ENCODE measurements at regions not wholly inside any gene's neighbourhood (a gene's known extent, or its start where the extent isn't known, plus 50 kb on each side); places are given as distances from the start of the nearest gene placed in this dataset.

DNA sequence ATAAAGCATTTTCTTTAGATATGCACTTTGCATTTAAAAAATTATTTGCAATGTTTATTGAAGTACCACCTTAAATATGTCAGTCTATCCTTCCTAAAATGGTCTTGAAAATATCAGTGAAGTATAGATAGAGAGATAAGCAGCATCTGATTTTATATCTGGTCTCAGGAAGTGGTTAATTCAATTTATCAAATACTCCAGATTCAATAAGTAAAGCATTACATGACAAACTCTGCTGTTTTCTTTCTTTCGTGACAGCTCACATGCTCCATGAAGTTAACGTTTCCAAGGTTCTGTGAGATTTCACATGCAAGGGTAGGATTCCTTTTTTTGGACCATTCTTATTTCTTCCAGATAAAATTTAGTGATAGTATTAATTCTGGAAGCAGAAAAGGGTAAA lies 775.4 kb upstream of the ROBO1 start:
- DNase-seq (ENCODE audit: low read depth in 2 of 3, low spot score in 2 of 3): no peak

DNA sequence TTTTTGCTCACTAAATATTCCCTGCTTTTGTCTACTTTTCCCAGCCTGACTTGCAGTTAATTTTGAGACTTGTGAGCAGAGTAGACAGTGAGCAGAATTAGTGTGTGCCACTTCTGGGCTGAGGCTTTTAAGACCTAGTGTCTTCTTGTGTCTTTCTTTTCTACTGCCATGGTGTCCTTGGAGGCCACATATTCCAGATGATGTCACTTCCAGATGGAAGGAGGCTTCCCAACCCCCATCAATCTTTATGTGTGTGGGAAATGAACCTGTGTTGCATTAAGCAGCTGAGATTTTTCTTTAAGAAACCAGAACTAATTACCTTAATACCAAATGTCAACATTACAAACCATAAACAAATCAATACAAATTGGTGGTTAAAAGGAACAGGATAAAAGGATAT lies 774.7 kb upstream of the ROBO1 start:
- DNase-seq (ENCODE audit: low read depth in 2 of 3, low spot score in 2 of 3): no peak

GRCh38 chr3:80537680-80538079 lies 769.9 kb upstream of the ROBO1 start:
- DNase-seq (ENCODE audit: low read depth in 2 of 3, low spot score in 2 of 3): no peak

DNA sequence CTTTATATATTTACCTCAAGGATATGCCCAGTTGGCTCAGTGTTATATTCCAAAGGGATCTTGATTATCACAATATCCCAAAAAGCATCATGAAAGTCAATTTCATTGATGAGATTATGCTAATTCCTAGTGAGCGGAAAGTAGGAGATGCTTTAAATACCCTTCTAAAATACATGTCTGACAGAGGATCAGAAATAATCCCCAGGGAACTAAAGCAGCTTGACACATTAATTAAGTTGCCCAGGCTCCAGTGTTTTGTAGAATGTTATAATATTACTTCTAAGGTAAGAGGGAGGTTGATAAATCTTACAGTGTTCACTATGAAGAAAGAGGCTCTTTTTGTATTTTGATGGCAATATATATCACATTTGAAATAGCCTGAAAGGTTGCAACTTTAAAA lies 767.5 kb upstream of the ROBO1 start:
- DNase-seq (ENCODE audit: low read depth in 2 of 3, low spot score in 2 of 3): no peak

DNA sequence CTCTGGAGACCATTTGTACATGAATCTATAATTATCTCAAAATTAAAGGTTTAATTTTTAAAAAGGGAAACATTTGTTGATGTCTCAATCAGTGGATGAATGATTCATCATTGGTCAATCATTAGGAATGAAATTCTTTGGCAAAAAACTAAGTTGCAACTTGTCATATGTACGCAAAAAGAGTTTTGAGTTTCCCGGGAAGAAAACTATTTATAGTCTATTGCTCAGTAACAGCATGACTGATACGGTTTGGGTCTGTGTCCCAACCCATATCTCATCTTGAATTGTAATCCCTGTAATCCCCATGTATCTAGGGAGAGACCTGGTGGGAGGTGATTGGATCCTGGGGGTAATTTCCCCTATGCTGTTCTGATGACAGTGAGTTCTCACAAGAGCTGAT lies 765.8 kb upstream of the ROBO1 start:
- no peak for DNase-seq (ENCODE audit: low read depth in 2 of 3, low spot score in 2 of 3)

GRCh38 chr3:80526153-80526552 lies 758.4 kb upstream of the ROBO1 start:
- DNase-seq (ENCODE audit: low read depth in 2 of 3, low spot score in 2 of 3): no peak

- DNase-seq (ENCODE audit: low read depth in 2 of 3, low spot score in 2 of 3): no peak
Observed at GRCh38 chr3:80521081-80521480, 753.3 kb upstream of the ROBO1 start.

GRCh38 chr3:80519436-80519835 lies 751.6 kb upstream of the ROBO1 start:
- DNase-seq (ENCODE audit: low read depth in 2 of 3, low spot score in 2 of 3): no peak

DNA sequence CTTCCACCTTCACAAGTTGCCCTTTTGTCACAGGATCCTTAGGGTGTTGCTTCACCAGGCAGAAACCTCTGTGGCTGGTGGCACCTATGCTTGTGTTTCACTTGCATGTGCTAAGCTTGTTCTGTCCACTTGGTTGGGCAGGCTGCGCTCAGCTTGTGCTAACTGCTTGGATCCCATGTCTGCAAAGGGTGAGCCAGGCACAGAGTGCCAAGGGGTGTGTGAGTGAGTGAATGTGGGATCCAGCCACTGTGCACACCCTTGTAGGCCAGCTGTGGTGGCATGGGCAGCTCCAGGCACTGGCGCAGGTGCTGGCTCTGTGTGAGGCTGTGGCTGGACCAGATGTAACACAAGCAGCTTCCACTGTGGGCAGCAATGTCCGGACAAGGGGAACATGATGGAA lies 728.7 kb upstream of the ROBO1 start:
- no peak for DNase-seq (ENCODE audit: low read depth in 2 of 3, low spot score in 2 of 3)

DNA sequence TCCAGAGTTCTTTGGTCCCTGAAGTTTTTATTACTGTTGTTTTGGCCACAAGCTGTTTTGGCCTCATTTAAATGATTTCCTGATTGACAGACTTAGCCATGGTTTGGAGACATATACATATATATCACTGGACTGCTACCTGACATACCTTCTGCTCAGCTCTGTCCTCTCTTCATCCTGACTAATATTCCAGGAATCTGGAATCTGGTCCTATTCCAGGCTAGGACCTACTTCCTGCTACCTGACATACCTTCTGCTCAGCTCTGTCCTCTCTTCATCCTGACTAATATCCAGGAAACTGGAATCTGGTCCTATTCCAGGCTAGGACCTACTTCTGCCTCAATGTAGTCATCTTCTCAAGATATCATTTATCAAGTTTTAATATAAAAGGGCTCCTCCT lies 724.4 kb upstream of the ROBO1 start:
- no peak for DNase-seq (ENCODE audit: low read depth in 2 of 3, low spot score in 2 of 3)

DNA sequence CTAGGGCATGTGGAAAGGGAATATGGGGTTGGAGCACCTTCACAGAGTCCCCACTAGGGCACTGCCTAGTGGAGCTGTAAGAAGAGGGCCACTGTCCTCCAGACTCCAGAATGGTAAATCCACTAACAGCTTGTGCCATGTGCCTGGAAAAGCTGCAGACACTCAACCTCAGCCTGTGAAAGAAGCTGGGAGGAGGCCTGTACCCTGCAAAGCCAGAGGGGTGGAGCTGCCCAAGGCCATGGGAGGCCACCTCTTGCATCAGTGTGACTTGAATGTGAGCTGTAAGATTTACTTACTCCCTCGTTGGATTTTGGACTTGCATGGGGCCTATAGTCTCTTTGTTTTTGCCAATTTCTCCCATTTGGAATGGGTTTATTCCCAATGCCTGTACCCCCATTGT lies 705.2 kb upstream of the ROBO1 start:
- no peak for DNase-seq (ENCODE audit: low read depth in 2 of 3, low spot score in 2 of 3)

GRCh38 chr3:80472459-80472858 lies 704.7 kb upstream of the ROBO1 start:
- DNase-seq (ENCODE audit: low read depth in 2 of 3, low spot score in 2 of 3): no peak

DNA sequence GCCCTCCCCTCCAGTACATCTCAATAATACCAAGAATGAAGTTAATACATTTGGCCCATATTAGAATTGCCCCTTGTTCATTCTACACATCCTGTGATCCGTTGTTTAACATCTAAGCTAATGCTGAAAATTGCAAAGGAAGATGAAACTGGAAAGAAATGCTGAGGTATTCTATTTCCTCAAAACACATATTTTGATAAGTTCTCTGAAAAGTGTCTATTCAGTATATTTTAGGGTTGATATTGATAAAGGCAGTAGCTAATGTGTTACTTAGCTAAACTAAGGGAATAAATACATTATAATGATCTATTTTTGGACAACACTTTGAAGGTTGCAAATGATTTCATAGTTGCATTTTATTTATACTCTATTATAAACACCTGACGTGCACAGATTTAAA lies 702.6 kb upstream of the ROBO1 start:
- no peak for DNase-seq (ENCODE audit: low read depth in 2 of 3, low spot score in 2 of 3)

- no peak for DNase-seq (ENCODE audit: low read depth in 2 of 3, low spot score in 2 of 3)
Observed at GRCh38 chr3:80465746-80466145, 697.9 kb upstream of the ROBO1 start.

- no peak for DNase-seq (ENCODE audit: low read depth in 2 of 3, low spot score in 2 of 3)
Observed at GRCh38 chr3:80451393-80451792, 683.6 kb upstream of the ROBO1 start.

DNA sequence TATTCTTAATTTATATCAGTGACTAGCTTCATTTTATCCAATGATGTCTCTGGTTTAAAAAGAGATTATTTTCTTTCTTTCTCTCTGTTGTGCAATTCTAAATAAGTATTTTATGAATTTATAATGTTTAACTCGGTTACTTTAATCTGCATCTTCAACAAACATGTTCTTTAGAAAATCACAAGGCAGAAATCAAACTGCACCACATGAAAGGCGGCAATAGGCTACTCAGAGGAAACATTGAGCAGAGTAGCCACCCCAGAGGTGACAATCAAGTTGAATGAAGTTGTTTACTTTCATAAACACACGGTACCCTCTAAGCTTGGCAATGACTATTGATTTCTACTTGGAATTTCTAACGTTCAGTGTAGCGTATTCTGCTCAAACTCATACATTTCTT lies 677.8 kb upstream of the ROBO1 start:
- DNase-seq (ENCODE audit: low read depth in 2 of 3, low spot score in 2 of 3): no peak

- no peak for DNase-seq (ENCODE audit: low read depth in 2 of 3, low spot score in 2 of 3)
Observed at GRCh38 chr3:80445053-80445452, 677.3 kb upstream of the ROBO1 start.

DNA sequence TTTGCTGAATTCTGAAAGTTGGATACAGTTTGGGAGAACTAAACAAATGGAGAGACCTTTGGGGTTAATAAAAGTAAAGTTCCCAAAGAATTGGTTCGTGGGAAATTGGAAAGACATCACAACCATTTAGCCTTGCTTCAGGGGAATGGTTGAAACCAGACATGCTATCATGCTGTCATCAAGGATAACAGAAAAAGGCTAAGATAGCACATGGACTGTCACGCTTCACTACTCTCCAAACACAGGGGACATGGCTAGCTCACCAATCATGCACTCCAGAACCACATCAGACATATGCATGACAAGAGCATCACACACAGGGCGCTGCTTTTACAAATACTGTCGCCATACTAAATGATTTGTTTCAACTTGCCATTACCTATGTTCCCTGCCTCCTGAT lies 671.7 kb upstream of the ROBO1 start:
- DNase-seq (ENCODE audit: low read depth in 2 of 3, low spot score in 2 of 3): no peak

- DNase-seq (ENCODE audit: low read depth in 2 of 3, low spot score in 2 of 3): no peak
Observed at GRCh38 chr3:80434366-80434765, 666.6 kb upstream of the ROBO1 start.

DNA sequence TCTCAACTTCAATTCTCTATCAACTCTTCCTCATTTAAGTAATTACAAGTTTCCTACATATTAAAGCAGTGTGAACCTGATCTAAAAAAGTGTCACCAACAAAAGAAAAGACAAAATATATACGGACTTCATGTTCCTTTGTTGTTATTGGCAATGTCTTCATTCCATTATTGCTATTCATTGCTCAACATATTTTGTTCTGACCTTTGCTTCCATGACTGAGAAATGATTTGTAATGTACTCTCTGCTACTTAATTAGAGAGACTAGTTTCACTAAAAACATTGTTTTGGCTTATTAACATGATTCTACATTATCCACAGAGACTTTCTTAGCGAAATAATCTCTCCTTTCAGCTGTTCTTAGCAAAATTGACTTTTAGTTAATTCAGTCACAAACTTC lies 657.2 kb upstream of the ROBO1 start:
- no peak for DNase-seq (ENCODE audit: low read depth in 2 of 3, low spot score in 2 of 3)

- no peak for DNase-seq (ENCODE audit: low read depth in 2 of 3, low spot score in 2 of 3)
Observed at GRCh38 chr3:80408030-80408721, 640.4 kb upstream of the ROBO1 start.

DNA sequence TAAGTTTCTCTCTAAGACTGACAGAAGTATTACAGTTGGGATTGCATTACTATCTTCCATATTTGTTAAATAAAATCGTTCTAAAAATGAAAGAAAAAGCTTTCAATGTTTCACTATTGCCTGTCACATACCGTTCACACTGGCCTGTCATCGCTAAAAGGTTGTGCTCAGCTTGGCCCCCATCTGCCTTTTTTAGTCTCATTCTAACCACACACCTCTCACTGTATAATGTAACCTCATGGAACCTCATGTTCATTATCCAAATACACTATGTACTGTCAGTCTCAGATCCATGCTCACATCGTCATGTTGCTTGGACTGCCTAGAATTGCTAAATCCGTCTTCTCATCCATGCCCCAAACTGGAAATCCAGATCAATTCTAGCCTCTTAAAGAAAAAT lies 637.8 kb upstream of the ROBO1 start:
- DNase-seq (ENCODE audit: low read depth in 2 of 3, low spot score in 2 of 3): no peak

DNA sequence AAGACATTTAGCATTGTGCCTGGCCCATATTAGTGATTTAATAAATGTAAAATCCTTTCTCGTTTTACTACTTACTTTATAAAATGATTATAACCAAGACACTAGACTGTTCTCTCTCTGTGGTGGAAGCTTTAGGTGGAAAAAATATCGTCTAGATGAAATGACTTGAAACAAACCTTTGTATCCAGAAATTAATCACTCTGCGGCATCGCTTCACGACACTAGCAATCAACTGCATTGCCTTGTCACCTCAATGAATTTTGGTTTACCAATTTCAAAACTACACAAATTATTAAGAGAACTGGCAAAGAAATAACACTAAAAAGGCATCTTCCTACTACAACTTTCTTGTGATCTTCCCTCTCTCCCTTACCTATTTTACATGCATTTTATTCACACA lies 627.2 kb upstream of the ROBO1 start:
- no peak for DNase-seq (ENCODE audit: low read depth in 2 of 3, low spot score in 2 of 3)

All from hematopoietic multipotent progenitor cell (in vitro differentiated cells).